GM23338 (cell line): ENCODE measurements at regions not wholly inside any gene's neighbourhood (a gene's known extent, or its start where the extent isn't known, plus 50 kb on each side); places are given as distances from the start of the nearest gene placed in this dataset.

Source experiments
- ATAC-seq: fragments of 200-7000 bp; cut with Tn5 transposase; 3 replicates; pipeline ENCODE4 v1.9.1; 2020
- DNase-seq: peaks from one replicate; pipeline ENCODE4 v3.0.0-alpha.2; 2015; ENCODE audit warnings: low spot score
- H2AFZ ChIP-seq: fragments of 200-600 bp; sonication (generic); 2 replicates; pipeline ENCODE4 v1.8.0; 2016; ENCODE audit warnings: antibody characterized with exemption, mild to moderate bottlenecking, moderate library complexity
- H3F3A ChIP-seq: fragments of 200-600 bp; sonication (generic); replicated peaks from 2 replicates; pipeline ENCODE4 v1.8.0; 2017; ENCODE audit warnings: antibody characterized with exemption, mixed run types, low read depth
- H3K27ac ChIP-seq: fragments of 200-600 bp; sonication (generic); 2 replicates; pipeline ENCODE4 v1.6.1; 2016; ENCODE audit warnings: low read depth
- H3K27me3 ChIP-seq: fragments of 200-600 bp; sonication (generic); 2 replicates; pipeline ENCODE4 v1.8.0; 2016; ENCODE audit warnings: mild to moderate bottlenecking, mixed run types, moderate library complexity; ENCODE audit not compliant: insufficient read depth
- H3K36me3 ChIP-seq: fragments of 200-600 bp; sonication (generic); 2 replicates; pipeline ENCODE4 v1.8.0; 2016; ENCODE audit warnings: mild to moderate bottlenecking; ENCODE audit not compliant: insufficient read depth
- H3K4me1 ChIP-seq: fragments of 200-600 bp; sonication (generic); 2 replicates; pipeline ENCODE4 v1.8.0; 2016; ENCODE audit warnings: mild to moderate bottlenecking, moderate library complexity; ENCODE audit not compliant: insufficient read depth
- H3K4me2 ChIP-seq: fragments of 200-600 bp; sonication (generic); 2 replicates; pipeline ENCODE4 v1.7.1; 2017; ENCODE audit warnings: mixed run types
- H3K4me3 ChIP-seq: fragments of 200-600 bp; sonication (generic); 2 replicates; pipeline ENCODE4 v1.6.1; 2016; ENCODE audit warnings: mixed run types
- H3K79me2 ChIP-seq: fragments of 200-600 bp; sonication (generic); replicated peaks from 2 replicates; pipeline ENCODE4 v1.8.0; 2017; ENCODE audit warnings: mild to moderate bottlenecking; ENCODE audit not compliant: insufficient read depth
- H3K9me2 ChIP-seq: fragments of 200-600 bp; sonication (generic); 2 replicates; pipeline ENCODE4 v1.8.0; 2017; ENCODE audit not compliant: insufficient read depth
- H4K20me1 ChIP-seq: fragments of 200-600 bp; sonication (generic); replicated peaks from 2 replicates; pipeline ENCODE4 v1.8.0; 2017; ENCODE audit warnings: mild to moderate bottlenecking; ENCODE audit not compliant: insufficient read depth
- H3K27ac Mint-ChIP-seq: 2 replicates; pipeline ENCODE4 v1.8.0; 2020; ENCODE audit warnings: inconsistent platforms, mild to moderate bottlenecking, moderate library complexity, mixed read lengths
- H3K27me3 Mint-ChIP-seq: 3 replicates; pipeline ENCODE4 v1.8.0; 2022; ENCODE audit warnings: low read depth, mild to moderate bottlenecking, moderate library complexity, mixed read lengths, inconsistent platforms; ENCODE audit not compliant: insufficient read depth, poor library complexity
- H3K36me3 Mint-ChIP-seq: 3 replicates; pipeline ENCODE4 v1.8.0; 2021; ENCODE audit warnings: low read depth, mild to moderate bottlenecking, inconsistent platforms, moderate library complexity, mixed read lengths
- H3K4me1 Mint-ChIP-seq: 3 replicates; pipeline ENCODE4 v1.8.0; 2020; ENCODE audit warnings: mild to moderate bottlenecking, inconsistent platforms, mixed read lengths
- H3K4me3 Mint-ChIP-seq: 3 replicates; pipeline ENCODE4 v1.8.0; 2021; ENCODE audit warnings: moderate library complexity, mild to moderate bottlenecking, inconsistent platforms, mixed read lengths
- H3K9me3 Mint-ChIP-seq: 3 replicates; pipeline ENCODE4 v1.8.0; 2020; ENCODE audit warnings: moderate library complexity, mild to moderate bottlenecking, inconsistent platforms, mixed read lengths
- CREB1 ChIP-seq: fragments of 250-450 bp; sonication (Bioruptor Pico); IDR thresholded peaks from 2 replicates; pipeline ENCODE4 v1.5.0; 2020; ENCODE audit warnings: low read depth, mild to moderate bottlenecking, moderate library complexity
- CTCF ChIP-seq, 2 experiments: fragments of 200-600 bp in 1 of 2; sonication (generic) in 1 of 2; conservative IDR thresholded peaks; 2 replicates each; pipeline versions ENCODE4 v1.5.1 to v1.6.1; 2016 to 2017; ENCODE audit warnings: antibody characterized with exemption in 2 of 2, low read depth in 2 of 2, mild to moderate bottlenecking in 2 of 2, moderate library complexity in 1 of 2
- EZH2 ChIP-seq: fragments of 200-600 bp; sonication (generic); IDR thresholded peaks from one replicate; pipeline ENCODE4 v1.8.0; 2017; ENCODE audit warnings: antibody characterized with exemption, mild to moderate bottlenecking, low read depth; ENCODE audit not compliant: unreplicated experiment
- EZH2phosphoT487 ChIP-seq: fragments of 200-600 bp; sonication (generic); IDR thresholded peaks from one replicate; pipeline ENCODE4 v1.8.1; 2018; ENCODE audit warnings: antibody characterized with exemption; ENCODE audit not compliant: unreplicated experiment
- JUNB ChIP-seq: IDR thresholded peaks from one replicate; pipeline ENCODE4 v1.6.1; 2016; ENCODE audit warnings: antibody characterized with exemption; ENCODE audit not compliant: unreplicated experiment
- NANOG ChIP-seq: IDR thresholded peaks from 2 replicates; pipeline ENCODE4 v1.6.1; 2016; ENCODE audit warnings: antibody characterized with exemption, borderline replicate concordance
- POLR2AphosphoS5 ChIP-seq: IDR thresholded peaks from 2 replicates; pipeline ENCODE4 v1.6.1; 2016; ENCODE audit warnings: antibody characterized with exemption, low read depth
- REST ChIP-seq: IDR thresholded peaks from one replicate; pipeline ENCODE4 v1.6.1; 2018; ENCODE audit warnings: antibody characterized with exemption; ENCODE audit not compliant: unreplicated experiment
- STAT1 ChIP-seq: IDR thresholded peaks from one replicate; pipeline ENCODE4 v1.6.1; 2016; ENCODE audit warnings: antibody characterized with exemption; ENCODE audit not compliant: unreplicated experiment
- ZNF114 ChIP-seq: fragments of 250-450 bp; sonication (Bioruptor Pico); IDR thresholded peaks from 2 replicates; pipeline ENCODE4 v1.5.0; 2020; ENCODE audit warnings: mild to moderate bottlenecking, moderate library complexity
- ZNF331 ChIP-seq: fragments of 250-450 bp; sonication (Bioruptor Pico); IDR thresholded peaks from 2 replicates; pipeline ENCODE4 v1.5.0; 2020; ENCODE audit warnings: low read depth, mild to moderate bottlenecking, moderate library complexity
- TF ChIP-seq, protein P1 (sequence below): IDR thresholded peaks from 2 replicates; pipeline ENCODE4 v1.6.1; 2016; ENCODE audit warnings: antibody characterized with exemption
- TF ChIP-seq, protein P2 (sequence below): fragments of 250-450 bp; sonication (Bioruptor Pico); IDR thresholded peaks from 2 replicates; pipeline ENCODE4 v1.5.0; 2020; ENCODE audit warnings: mild to moderate bottlenecking, moderate library complexity

GRCh38 chr18:60471652-60472051, 99.1 kb upstream of the MC4R start:
- Histone ChIP-seq H3K4me1 (no peaks in the 10 kb centered on the region), H3F3A (no peaks in the 10 kb centered on the region), H3K27me3 (no peaks in the 10 kb centered on the region), H3K27ac (no peak overlapping the region), H3K4me2 (no peak overlapping the region), H3K9me2 (no peaks in the 10 kb centered on the region), H3K36me3 (no peaks in the 10 kb centered on the region), H3K79me2 (no peaks in the 10 kb centered on the region), H2AFZ (no peak overlapping the region), H4K20me1 (no peaks in the 10 kb centered on the region), H3K4me3 (no peak overlapping the region)
- no peak for TF ChIP-seq ZNF331 (CRISPR knock-in tag)
- no peak for TF ChIP-seq EZH2phosphoT487
- TF ChIP-seq STAT1: no peak
- no peak for TF ChIP-seq POLR2AphosphoS5
- TF ChIP-seq CTCF (conservative IDR thresholded peaks at IDR 0.05; ENCODE audit: low read depth in 2 of 2): no peak
- no peak for TF ChIP-seq NANOG
- TF ChIP-seq JUNB: no peak
- TF ChIP-seq REST: no peak
- no peak for TF ChIP-seq ZNF114 (CRISPR knock-in tag)
- TF ChIP-seq, protein P1, sequence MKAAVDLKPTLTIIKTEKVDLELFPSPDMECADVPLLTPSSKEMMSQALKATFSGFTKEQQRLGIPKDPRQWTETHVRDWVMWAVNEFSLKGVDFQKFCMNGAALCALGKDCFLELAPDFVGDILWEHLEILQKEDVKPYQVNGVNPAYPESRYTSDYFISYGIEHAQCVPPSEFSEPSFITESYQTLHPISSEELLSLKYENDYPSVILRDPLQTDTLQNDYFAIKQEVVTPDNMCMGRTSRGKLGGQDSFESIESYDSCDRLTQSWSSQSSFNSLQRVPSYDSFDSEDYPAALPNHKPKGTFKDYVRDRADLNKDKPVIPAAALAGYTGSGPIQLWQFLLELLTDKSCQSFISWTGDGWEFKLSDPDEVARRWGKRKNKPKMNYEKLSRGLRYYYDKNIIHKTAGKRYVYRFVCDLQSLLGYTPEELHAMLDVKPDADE: no peak
- no peak for TF ChIP-seq EZH2
- TF ChIP-seq, protein P2, sequence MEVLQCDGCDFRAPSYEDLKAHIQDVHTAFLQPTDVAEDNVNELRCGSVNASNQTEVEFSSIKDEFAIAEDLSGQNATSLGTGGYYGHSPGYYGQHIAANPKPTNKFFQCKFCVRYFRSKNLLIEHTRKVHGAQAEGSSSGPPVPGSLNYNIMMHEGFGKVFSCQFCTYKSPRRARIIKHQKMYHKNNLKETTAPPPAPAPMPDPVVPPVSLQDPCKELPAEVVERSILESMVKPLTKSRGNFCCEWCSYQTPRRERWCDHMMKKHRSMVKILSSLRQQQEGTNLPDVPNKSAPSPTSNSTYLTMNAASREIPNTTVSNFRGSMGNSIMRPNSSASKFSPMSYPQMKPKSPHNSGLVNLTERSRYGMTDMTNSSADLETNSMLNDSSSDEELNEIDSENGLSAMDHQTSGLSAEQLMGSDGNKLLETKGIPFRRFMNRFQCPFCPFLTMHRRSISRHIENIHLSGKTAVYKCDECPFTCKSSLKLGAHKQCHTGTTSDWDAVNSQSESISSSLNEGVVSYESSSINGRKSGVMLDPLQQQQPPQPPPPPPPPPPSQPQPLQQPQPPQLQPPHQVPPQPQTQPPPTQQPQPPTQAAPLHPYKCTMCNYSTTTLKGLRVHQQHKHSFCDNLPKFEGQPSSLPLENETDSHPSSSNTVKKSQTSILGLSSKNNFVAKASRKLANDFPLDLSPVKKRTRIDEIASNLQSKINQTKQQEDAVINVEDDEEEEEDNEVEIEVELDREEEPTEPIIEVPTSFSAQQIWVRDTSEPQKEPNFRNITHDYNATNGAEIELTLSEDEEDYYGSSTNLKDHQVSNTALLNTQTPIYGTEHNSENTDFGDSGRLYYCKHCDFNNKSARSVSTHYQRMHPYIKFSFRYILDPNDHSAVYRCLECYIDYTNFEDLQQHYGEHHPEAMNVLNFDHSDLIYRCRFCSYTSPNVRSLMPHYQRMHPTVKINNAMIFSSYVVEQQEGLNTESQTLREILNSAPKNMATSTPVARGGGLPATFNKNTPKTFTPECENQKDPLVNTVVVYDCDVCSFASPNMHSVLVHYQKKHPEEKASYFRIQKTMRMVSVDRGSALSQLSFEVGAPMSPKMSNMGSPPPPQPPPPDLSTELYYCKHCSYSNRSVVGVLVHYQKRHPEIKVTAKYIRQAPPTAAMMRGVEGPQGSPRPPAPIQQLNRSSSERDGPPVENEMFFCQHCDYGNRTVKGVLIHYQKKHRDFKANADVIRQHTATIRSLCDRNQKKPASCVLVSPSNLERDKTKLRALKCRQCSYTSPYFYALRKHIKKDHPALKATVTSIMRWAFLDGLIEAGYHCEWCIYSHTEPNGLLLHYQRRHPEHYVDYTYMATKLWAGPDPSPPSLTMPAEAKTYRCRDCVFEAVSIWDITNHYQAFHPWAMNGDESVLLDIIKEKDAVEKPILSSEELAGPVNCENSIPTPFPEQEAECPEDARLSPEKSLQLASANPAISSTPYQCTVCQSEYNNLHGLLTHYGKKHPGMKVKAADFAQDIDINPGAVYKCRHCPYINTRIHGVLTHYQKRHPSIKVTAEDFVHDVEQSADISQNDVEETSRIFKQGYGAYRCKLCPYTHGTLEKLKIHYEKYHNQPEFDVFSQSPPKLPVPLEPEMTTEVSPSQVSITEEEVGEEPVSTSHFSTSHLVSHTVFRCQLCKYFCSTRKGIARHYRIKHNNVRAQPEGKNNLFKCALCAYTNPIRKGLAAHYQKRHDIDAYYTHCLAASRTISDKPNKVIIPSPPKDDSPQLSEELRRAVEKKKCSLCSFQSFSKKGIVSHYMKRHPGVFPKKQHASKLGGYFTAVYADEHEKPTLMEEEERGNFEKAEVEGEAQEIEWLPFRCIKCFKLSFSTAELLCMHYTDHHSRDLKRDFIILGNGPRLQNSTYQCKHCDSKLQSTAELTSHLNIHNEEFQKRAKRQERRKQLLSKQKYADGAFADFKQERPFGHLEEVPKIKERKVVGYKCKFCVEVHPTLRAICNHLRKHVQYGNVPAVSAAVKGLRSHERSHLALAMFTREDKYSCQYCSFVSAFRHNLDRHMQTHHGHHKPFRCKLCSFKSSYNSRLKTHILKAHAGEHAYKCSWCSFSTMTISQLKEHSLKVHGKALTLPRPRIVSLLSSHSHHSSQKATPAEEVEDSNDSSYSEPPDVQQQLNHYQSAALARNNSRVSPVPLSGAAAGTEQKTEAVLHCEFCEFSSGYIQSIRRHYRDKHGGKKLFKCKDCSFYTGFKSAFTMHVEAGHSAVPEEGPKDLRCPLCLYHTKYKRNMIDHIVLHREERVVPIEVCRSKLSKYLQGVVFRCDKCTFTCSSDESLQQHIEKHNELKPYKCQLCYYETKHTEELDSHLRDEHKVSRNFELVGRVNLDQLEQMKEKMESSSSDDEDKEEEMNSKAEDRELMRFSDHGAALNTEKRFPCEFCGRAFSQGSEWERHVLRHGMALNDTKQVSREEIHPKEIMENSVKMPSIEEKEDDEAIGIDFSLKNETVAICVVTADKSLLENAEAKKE (CRISPR knock-in tag): no peak
- TF ChIP-seq CREB1 (CRISPR knock-in tag): no peak
- Mint-ChIP-seq H3K4me3 (no peak overlapping the region), H3K27me3 (peaks cover 1% of the 10 kb centered on the region), H3K27ac (no peak overlapping the region), H3K4me1 (no peaks in the 10 kb centered on the region), H3K9me3 (no peaks in the 10 kb centered on the region; the same call in 2 of the 3 replicates), H3K36me3 (no peaks in the 10 kb centered on the region)
- ATAC-seq (no peak), DNase-seq (no peak)
